Testis (tissue), 2 donors: ENCODE measurements at regions not wholly inside any gene's neighbourhood (a gene's known extent, or its start where the extent isn't known, plus 50 kb on each side); places are given as distances from the start of the nearest gene placed in this dataset.

Source experiments
- CTCF ChIP-seq, 3 experiments: fragments of 450-650 bp in 2 of 3; fragments of 200-600 bp in 1 of 3; sonication (generic) in 1 of 3; IDR thresholded peaks; one replicate each; pipeline ENCODE4 v1.5.1; 2016 to 2019; ENCODE audit warnings: antibody characterized with exemption in 3 of 3, mild to moderate bottlenecking in 2 of 3, moderate library complexity in 1 of 3
- POLR2A ChIP-seq: fragments of 450-650 bp; IDR thresholded peaks from one replicate; pipeline ENCODE4 v1.6.1; 2017; ENCODE audit warnings: antibody characterized with exemption, mild to moderate bottlenecking, moderate library complexity

GRCh38 chr13:27713767-27714166 is 78.5 kb upstream of the GSX1 start:
- TF ChIP-seq CTCF (IDR thresholded peaks at IDR 0.05) (no peak), POLR2A (no peak)
